Upper lobe of left lung (tissue), 4 donors: ENCODE measurements at regions not wholly inside any gene's neighbourhood (a gene's known extent, or its start where the extent isn't known, plus 50 kb on each side); places are given as distances from the start of the nearest gene placed in this dataset.

Source experiments
- POLR2AphosphoS5 ChIP-seq, 2 donors: sonication (generic); formaldehyde crosslinking; IDR thresholded peaks; one replicate each; pipeline ENCODE4 v1.5.1; 2017; ENCODE audit warnings: antibody characterized with exemption in 2 of 2
- TF ChIP-seq, protein P1 (sequence below), 6 experiments: fragments of 450-650 bp in 4 of 6; fragments of 200-600 bp in 2 of 6; sonication (generic) in 2 of 6; IDR thresholded peaks; one replicate each; pipeline ENCODE4 v1.5.1; 2016 to 2019; ENCODE audit warnings: antibody characterized with exemption in 6 of 6

DNA sequence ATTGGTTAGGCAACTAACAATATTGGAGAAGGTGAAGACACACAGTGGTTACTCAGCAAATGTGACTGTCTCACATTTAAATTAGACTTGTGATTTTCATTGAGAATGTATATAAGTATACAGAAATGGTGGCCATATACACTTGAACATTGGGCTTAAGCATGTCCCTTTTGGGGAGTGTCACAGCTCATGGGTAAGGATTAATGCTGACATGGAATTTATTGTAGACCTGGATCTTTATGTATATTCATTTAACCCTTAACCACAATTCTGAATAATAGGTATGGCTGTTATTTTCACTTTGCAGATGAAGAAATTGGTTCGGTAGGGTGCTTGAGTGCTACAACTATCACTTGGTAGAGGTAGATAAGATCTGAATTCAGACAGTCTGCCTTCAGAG is 95.5 kb upstream of the WDFY3 start:
- no peak for TF ChIP-seq POLR2AphosphoS5 (IDR thresholded peaks at IDR 0.05)
- TF ChIP-seq, protein P1, sequence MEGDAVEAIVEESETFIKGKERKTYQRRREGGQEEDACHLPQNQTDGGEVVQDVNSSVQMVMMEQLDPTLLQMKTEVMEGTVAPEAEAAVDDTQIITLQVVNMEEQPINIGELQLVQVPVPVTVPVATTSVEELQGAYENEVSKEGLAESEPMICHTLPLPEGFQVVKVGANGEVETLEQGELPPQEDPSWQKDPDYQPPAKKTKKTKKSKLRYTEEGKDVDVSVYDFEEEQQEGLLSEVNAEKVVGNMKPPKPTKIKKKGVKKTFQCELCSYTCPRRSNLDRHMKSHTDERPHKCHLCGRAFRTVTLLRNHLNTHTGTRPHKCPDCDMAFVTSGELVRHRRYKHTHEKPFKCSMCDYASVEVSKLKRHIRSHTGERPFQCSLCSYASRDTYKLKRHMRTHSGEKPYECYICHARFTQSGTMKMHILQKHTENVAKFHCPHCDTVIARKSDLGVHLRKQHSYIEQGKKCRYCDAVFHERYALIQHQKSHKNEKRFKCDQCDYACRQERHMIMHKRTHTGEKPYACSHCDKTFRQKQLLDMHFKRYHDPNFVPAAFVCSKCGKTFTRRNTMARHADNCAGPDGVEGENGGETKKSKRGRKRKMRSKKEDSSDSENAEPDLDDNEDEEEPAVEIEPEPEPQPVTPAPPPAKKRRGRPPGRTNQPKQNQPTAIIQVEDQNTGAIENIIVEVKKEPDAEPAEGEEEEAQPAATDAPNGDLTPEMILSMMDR (IDR thresholded peaks at IDR 0.05) = no peak
